Glomerular endothelial cell (primary cell): ENCODE measurements at regions not wholly inside any gene's neighbourhood (a gene's known extent, or its start where the extent isn't known, plus 50 kb on each side); places are given as distances from the start of the nearest gene placed in this dataset.

ENCODE experiments used
- DNase-seq: peaks from one replicate; pipeline ENCODE4 v3.0.0-alpha.2; 2011; ENCODE audit warnings: low read depth, low spot score; ENCODE audit errors: extremely low read depth

DNA sequence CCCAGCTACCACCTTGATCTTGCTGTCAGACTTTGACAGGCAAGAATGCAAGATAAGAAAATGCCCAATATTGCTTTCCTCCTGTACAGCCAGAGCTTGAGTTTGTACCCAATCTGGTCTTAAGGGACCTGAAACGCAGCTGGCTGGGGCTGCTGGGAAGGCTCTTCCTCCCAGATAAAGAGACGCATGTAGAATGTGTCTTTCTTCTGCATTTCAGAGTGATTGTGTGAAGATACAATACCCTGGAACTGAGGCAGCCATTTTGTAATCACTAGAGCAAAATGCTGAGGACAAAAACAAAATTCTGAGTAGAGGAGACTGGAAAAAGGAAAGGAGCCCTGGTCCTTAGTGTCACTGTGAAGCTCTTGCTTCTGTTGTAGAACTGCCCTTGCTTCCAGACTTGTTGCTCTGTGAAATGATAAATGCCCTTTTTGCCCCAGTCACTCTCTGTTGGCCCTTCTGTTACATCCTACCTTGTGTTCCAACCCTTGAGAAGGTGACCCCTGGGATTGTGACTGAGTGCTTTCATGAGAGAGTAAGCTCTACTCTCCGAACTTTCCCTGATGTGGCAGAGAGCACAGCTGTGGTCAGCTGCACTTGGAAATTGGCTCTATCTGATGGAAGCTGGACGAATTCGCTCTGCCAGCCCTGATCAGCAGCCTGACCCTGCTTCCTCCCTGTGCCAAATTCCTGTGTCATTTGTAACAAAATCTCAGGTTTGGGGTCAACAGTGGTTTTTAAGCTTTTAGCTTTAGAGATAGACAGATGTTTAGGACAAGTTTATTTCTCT is 137.4 kb upstream of the RBMS1 start:
- no peak for DNase-seq

DNA sequence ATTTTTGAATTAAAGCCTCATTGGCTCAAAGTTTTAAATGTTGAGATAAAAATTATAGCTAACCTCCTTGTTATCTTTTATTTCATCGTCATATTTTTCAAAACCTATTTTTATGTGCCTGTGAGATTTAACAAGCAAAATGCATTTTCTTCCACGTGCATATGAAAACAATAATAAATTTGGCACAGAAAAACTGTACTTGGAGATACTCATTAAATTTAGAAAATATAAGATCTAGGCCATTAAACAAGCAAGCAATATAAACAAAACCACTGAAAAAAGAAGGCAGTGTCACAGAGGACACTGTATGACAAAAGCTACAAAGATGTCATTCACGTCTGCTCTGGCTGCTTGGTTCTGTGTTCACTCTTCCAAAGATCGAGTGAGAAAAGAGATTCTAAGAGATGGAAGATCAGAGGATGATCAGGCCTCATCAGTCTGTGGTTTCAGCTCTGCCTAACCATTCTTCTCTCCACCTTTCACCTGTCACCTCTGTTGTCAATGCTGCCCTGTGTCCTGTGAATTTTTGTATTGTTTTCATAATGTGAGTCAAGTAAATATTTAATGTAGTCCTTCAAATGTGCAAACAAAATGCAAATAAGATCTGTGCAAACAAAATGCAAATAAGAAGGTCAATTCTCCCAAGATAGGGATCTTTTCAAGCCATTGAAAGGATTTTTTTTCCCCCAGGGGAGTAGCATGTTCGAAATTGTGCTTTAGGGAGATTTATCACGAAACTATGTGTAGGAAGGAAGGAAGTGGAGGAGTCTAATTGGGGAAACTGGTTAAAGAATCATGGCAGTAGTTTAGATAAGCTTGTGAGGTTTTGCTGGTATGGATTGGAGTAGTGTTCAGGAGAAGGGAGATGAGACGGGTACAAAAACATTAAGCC is 138.7 kb upstream of the RBMS1 start:
- DNase-seq, result no peak

DNA sequence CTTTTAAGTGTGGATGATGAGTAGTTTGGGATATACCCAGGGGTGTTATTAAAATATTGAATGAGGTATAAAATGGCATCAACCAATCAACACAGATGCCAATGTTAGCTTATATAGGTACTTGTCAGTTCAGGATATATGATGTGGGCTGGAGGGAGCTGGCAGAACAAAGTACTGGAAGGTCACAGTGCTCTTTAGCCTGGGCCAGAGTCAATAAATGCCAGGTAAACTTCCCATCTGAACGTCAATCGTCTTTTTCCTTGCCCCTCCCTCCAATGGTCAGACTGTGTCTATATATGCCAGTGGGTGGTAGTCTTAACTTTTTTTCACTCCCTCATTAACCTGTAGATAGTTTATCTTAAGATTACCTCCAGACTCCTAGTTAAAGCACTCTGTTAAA is 140.8 kb upstream of the RBMS1 start:
- DNase-seq, result no peak

DNA sequence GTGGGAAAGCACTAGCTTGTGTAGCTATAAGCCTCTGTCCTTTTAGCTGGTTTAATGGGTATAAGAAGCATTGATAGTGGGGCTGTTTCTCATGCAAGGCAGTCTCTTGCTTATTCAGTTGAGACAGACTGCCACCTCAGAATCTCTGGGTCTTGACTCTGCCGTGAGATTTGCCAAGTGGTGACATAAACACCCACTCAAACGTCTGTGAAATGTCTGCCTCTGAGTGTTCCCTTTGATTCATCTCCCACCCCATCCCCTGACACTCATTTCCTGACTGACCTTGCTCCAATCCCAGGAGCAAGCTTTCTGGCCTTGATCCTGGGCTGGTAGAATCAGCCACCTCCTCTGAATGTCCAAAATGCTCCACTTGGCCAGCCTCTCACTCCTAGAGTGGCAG is 141.9 kb upstream of the RBMS1 start:
- no peak for DNase-seq

DNA sequence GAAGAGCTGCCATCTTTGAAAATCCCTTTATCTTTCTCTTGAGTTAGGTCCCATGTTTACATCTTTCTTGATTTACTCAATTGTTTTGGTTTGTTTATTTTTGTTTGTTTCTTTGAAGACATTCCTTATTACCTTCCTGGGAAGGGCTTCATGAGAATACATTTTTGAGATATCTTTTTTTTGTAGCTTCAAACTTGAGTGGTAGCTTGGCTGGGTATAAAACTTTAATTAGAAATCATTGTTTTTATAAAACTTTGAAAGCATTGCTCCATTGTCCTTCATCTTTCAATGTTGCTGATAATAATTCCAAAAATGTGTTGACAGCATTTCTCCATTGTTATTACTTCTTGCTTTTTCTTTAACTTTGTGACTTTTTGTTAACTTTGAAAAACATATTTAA is 145.9 kb upstream of the RBMS1 start:
- DNase-seq, result no peak

DNA sequence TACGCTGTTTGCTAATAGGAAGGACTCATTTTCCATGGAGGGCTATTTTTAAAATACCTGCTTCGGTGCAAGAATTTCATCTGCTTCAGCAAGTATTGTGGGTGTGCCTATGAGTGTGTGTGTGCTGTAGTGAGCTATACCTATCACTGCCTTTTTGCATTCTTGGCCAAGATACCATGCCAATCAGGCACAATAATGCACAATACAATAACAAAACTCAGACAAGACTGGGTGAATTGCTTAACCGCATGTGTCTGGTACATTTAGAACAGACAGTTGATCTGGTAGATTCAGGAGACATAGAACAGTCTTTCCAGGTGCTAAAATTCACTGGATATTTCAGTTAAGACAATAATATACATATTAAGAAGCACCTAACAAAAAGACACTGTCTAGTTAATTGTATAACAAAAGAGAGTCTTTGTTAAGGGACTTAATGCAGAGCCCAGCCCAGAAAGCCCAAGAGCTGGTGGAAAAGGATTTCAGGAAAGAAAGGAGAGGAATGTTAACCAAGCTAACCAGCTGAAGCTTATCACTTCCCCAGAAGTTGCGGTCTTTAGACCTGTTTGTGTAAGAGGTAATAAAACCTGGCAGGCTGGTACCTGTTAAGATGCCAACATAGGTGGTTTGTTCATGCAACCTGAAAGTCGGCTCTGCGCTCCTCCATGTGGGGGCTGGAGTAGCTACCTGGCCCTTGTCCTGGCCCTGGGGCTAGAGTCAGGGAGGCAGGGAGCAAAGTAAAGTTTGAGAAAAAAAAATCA is 153.3 kb upstream of the RBMS1 start:
- no peak for DNase-seq

DNA sequence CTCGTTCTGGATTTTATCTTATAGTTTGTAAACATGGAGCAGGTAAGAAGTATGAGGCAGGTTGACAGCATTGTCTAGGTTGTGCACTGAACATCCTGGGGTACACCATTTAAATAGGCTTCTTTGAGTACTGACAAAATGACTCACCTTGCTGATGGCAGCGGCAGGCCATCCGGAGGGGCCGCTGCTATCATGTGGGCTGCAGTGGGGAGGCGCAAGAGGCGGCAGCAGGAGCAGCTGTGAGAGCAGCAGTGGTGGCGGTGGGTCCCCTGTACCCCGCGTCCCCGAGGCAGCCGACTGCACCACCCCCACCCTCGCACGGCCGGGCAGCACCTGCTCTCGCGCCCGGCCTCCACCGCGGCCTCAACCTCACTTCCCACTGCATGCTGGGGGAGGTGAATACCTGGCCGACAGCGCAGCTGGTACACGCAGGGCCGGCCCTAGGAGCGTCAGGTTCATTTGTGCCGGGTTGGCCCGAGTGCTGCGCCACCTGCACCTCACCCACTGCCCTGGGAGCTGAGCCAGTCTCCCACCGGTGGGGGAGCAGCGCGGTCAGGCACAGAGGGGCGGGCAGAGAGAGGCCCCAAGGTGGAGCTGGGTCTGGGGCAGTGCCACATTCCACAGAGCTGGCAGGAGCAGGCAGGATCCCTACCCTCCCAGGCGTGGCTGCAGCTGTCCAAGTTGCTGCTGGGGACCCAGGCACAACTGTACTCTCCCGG is 154.5 kb upstream of the RBMS1 start:
- no peak for DNase-seq

DNA sequence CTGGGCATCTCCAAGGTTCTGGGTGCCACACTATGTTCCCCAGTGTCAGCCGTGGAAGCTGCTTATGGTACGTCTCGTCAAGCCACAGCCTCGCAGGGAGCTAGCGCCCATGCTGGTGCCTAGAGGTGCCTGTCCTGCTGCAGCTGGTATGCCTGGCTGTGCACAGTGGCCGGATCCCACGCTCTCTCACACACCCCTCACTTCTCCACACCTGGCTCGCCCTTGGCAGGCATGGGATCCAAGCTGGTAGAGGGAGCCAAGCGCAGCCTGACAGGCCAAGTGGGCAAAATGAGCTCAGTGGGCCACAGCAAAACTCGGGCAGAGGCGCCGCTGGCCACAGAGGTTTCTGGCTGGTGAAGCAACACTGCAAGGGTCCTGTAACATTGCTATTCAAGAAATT is 156.1 kb upstream of the RBMS1 start:
- DNase-seq, result no peak

DNA sequence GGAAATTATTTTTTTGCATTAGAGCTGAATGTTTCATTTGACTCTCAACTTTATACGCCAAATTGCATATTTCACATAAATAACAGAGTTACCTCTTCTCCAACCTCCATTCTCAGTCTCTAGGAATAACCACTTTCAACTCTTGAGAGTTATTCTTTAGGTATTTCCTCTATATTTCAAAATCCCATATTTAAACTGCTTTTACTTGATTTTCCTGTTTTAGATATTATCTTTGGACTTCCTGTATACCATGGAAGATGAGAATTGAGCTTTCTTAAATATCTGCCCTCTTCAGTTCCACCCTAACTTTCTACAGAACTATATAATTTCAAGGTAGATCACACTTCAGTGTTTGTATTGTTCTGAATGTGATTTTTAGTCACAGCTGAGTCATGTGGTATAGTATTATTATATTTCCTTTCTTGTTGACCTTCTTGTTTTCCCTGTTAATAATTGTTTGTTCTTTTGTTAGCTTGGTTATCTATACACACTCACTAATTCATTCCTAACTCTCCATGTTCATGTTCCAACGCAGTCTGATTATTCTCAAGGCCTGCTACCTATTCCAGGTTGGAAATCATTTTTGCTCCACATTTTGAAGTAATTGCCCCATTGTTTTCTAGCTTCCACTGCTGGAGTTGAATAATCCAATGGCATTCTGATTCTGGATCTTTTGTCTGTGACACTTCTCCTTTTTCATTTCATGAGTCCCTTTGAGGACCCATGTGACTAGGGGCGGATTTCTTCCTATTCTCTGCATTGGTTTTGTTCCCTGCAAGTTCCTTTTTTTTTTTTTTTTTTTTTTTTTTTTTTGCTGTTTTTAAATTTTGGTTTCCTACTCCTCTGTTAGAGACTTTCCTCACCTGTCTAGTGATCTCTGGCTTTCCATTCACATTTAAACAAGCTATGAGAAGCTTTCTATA is 156.8 kb upstream of the RBMS1 start:
- no peak for DNase-seq

DNA sequence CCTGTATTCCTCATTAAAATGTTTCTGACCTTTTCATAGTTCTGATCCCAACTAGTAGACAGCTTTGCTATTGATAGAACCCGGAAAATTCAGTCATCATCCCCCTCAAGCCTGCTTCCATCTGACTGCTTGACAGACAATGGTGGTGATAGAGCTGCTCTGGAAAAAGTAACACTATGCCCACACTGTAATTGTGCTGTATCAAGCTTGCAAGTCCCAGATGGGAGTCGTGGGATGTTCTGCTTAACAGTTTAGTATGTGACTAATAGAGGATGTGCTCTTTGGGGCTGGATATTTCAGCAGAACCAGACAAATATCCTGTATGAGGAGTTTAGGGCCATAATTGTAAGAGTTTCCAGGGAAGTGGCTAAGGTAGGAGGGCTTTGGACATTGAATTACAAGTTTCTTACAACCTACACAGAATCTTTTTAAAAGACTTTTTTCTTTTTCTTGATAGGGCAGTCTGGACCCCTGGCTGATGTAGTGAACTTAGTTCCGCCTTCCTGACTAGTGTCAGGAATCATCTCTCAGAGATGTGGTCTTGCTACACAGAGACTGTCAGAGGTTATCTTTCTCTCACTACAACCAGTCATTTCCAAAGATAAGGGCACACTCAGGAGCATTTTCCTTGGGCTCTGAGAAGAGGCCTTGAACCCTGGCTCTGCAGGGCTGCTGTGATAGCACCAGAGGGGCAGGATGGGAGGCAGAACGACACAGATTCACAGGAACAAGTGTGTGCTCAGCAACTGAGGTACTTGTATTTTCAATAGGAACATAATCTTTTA is 158.0 kb upstream of the RBMS1 start:
- DNase-seq, result no peak

DNA sequence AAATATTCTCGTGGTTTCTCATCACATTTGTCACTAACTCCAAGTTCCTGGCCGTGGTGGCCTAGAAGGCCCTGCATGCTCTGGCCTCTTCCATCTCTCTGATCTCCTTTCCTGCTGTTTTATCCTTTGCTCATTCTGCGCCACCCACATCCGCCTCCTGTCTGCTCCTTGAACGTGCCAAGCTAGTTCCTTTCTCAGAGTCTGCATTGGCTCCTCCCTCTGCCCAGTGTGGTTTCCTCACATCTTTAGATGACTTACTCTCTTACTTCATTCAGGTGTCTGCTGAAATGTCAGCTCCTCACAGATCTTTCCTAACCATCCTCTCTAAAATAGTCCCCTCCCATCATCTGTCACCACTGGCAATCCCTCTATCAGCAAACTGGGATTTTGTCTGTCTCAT is 158.6 kb upstream of the RBMS1 start:
- DNase-seq, result no peak

DNA sequence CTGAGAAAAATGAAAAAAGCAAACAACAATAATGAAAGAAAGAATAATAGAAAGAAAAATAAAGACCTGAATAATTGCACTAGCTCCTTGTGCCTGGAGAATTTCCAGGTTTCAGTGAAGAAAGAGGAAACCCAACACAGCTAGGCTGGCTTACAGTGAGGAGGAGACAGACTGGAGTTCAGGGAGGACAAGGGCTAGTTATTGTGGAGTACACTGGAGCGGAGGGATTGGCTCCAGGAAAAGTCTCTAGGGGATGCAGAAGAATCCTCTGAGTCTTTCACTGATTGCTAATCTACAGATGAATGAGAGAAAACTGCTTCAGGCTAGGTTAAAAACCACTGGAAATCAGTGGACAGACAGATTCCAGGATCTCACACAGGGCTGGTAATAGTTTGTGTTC is 163.6 kb upstream of the RBMS1 start:
- DNase-seq, result no peak

DNA sequence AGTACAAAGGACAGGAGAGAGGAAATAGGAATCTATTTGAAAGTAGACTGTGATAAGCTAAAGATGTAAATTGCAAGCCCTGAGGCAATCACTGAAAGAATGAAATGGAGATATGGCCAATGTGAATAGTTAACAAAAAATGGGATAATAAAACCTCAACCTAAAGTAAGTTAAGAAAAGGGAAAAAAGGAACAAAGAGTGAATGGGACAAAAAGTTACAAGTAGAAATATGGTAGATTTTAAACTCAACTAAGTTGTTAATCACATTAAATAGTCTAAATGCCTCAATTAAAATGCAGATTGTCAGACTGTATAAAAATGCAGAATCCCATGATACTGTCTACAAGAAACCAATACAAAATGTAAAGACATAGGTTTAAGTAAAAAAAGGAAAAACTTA is 165.2 kb upstream of the RBMS1 start:
- DNase-seq, result no peak

DNA sequence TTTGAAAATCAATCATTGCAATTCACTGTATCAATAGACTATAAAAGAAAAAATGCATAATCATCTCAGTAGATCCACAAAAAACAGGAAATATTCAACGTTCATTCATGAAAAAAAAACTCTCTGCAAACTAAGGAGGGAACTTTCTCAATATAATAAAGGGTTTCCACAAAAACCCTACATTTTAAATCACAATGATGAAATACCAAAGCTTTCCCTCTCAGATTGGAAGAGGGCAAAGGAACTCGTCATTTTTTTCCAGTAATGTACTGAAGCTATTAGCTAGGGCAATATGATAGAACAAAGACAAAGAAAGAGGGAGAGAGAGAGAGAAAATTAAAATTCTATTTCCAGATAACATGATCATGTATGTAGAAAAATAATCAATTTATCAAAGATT is 167.1 kb upstream of the RBMS1 start:
- no peak for DNase-seq

DNA sequence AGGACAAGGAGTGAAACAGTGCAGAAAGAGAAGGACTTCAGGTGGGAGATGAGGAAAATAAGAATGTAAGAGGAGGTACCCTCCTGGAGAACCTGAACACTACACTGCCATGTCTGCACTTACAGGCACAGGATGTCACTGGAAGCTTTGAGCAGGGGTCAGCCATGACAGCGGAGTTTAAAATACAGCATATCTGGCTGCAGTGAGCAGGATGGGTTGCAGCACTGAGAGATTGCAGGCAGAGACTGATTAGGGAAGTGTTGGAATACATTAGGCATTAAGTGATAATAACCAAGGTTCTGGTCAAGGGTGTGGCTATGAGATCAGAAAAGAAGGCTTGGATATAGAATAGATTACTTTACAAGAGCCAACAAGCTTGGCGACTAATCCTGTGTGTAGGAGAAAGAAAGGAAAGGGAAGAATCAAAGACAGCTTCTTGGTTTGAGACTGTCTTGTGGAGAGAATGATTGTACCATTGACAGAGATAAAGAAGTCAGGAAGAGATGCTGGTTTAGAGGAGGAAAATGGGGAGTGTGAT is 171.1 kb upstream of the RBMS1 start:
- DNase-seq, result no peak

DNA sequence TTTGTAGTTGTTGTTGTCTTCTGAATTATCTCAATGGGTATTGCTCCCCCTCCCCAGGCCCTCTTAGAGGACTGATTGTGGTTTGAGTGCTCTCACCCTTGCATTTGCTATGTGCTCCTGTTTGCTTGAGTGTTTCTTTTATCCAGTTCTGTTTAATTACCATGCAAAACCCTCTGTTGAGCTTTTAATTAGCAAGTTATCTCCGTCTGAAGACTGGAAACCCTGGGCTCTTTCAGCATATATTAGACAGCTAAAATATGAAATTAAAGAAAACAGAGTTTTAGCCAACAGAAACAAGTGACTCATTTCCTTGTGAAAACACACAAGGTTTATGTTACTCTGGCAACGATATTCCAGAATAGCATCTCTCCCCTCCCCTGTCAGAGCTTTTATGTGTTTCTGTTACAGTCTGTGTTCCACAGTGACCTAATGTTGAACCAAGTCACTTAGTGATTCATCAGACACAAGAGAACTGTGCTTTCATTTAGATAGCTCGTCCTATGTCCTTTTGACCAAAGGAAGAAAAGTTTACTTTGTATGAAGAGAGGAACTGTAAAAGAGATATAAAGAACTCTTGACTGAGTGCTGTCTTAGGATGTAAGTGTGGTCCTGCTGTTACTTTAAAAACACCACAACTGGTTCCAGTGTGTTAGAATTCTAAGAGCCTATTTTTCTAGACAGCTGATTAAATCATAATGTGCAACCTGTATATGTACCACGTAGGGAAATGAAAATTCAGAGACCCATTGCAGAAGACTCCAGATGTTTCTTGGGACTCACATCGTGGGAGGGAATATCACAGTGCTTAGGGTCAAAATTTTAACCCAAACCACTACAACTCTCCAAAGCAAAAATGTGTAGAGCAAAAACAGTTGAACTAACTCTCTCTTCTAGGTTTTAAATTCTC is 172.8 kb upstream of the RBMS1 start:
- DNase-seq, result peak; percentile 99

DNA sequence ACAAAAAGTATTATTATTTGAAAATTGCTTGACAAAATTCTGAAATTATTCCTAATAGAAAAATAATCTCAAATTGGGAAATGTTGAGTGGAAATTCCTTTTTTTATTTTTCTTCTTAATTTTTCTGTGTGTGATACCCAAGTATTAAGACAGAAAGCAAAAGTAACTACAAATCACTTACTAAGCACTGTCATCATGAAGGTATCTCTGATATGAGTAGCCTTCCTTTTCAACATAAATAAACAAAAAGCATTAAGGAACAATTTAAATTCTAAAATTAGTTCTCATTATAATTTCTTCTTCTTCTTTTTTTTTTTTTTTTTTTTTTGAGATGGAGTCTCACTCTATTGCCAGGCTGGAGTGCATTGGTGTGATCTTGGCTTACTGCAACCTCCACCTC is 174.2 kb upstream of the RBMS1 start:
- DNase-seq, result no peak

DNA sequence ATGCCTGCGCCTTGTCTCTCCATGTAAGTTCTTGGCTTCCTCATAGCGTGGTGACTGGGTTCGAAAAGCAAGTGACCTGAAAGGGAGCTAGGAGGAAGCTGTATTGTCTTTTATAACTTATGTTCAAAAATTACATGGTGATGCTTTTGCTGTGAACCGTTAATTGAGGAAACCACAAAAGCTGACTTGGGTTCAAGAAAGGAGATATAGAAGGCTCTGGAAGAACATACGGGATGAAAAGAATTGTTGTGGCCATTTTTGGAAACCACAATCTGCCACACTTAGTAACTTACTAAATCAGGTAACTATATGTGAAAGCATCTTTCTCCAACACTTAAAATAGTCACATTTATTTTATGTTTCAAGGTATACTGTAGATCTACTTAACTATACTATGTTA is 177.0 kb upstream of the RBMS1 start:
- DNase-seq, result no peak
